HG02678 (cell line): ENCODE measurements at regions not wholly inside any gene's neighbourhood (a gene's known extent, or its start where the extent isn't known, plus 50 kb on each side); places are given as distances from the start of the nearest gene placed in this dataset.

Experiments
- ATAC-seq: cut with Tn5 transposase; IDR thresholded peaks from one replicate; pipeline ENCODE4 v1.9.1; 2021; ENCODE audit warnings: mild to moderate bottlenecking, moderate library complexity; ENCODE audit not compliant: unreplicated experiment

DNA sequence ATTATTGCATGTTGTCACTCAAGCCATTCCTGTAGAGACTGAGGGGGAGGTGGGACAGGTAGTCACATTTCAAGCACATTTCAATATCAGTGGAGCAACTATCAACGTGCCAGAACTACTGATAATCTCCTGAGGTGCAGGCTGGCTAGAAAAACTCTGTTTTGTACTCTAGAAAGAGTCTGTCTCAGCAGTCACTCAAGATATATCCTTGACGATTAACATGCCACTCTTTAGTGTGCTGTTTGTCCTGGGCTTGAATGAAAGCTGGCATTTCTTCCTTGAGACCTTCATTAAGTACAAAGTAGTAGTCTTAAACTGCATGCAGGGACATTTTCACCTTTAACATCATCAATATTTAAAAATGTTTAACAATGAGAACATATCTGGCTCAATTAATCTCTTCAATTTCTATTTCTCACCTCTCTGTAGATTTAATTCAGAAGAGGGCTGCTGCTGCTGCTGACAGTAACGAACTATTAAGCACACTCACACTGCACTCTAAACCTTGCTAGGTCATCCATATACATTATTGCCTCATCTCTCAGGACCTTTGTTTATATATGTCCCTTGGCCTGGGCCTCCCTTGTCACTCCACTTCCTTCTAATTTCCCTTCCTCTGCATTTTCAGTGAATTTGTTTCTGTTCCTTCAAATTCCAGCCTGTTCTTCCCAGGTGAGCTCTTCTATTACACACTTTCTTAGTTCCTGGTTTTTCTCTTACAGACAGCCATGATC is 412.0 kb downstream of the HAPSTR1 start:
- ATAC-seq, result no peak

DNA sequence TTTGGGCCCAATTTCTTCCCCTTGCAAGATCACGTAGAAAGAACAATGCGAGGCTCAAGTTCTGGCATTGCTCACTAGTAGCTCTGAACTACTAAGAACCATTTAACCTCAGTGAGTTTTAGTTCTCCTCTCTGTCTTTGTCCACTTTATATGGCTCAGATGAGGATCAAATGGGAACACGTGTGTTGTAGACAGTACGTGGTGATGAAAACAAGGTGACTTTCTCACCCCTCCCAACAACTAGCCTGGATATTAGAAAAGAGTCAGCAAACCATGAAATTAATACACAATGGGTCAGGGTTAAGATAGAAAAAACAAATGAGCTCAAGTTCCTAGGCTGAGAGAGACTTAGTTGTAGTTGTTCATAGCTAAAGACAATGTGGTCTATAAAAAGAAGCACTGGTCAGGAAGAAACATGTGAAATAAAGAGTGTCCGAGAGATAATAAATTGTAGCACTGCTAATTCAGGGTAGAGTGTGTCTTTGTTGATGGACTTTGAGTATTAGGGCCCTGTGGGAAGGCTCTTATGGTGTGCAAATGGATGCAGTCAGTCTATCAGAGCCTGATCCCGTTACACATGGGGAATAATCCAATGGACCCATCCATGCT is 417.0 kb downstream of the HAPSTR1 start:
- ATAC-seq, result no peak

DNA sequence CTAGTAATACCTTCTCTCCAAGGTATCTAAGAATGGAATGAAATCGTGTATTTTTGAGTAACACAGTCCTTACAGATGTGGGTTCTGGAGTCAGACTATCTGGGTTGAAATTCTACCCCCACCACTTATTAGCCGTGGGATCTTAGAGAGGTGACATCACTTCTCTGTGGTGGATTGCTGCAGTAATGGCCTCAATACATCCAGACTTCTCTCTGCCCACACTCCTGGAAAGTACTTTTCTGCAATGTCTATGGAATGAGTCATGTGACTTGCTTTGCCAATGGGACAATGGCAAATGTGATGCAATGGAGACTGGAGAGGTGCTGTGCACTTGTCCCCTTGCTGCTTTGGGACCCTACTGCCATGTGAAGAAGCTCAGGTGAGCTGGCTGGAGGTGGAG is 418.2 kb downstream of the HAPSTR1 start:
- ATAC-seq, result no peak

DNA sequence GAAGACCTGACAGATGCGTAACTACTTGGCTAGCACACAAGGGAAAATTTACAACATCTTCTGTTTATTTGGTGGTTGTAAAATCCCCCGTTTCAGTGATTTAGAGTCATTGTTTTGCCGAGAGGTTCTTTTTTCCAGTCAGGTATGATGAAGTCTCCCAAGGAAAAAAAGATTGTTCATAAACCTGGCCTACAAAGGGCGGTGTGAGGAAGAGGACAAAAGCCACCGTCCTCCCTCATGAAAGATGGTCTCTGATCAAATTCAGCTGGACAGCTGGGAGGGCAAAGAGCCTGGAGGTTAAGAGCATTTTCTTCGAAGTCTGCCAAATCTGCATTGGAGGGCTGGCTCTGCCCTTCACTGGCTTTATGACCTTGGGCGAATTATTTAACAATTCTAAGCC is 419.9 kb downstream of the HAPSTR1 start:
- no peak for ATAC-seq

DNA sequence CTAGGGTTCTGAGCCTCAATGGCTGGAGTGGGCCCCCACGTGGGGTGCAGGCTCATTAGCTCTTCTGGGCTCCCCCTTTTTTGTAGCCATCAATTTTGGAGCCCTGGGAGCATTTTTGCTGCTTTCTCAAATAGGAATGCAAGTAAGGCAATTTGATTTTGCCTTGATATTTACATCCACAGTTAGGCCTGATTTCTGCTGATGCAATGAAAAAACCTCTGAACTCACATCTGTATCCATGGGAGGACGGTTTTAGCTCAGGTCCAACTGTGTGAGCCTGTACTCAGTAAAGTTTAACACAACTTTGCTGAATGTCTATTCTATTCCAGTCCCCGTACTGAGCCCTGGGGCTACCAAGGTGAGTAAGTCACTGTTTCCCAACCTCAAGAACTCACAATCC is 425.0 kb downstream of the HAPSTR1 start:
- ATAC-seq, result no peak

DNA sequence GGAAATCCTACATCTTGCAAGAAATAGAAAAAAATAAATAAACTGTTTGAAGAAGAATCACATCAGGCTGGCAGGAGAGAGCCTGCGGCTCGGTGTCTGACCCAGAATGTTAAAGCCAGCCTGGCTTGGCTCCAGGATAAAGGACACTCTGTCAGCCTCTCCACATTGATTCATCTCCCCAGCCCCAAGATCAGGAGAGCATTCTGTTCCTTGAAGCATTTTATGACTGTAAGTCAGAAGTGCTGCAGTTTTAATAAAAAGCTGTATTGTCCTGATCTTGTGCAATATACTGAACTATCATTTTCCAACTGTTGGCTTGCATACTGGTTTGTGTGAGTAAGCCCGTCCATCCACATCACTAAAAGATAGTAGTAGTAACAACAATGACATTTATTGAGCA is 426.6 kb downstream of the HAPSTR1 start:
- ATAC-seq, result no peak

DNA sequence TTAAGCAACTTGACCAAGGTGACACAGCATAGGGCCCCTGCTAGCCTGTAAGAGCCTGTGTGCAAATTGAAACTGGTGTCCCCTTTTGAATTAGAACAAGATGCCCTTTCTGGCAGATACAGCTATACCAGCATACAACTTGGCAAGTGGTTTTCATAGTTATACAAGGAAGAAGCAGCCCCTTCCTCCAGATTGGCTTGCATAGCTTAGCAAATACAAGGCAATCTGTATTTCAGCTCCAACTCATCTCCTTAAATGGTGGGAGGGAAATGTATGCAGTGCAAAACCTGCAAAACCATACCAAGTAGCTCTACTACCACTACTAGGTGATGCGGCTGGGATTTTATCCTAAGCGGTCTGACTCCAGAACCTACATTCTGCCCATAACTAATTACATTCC is 427.1 kb downstream of the HAPSTR1 start:
- ATAC-seq, result no peak

DNA sequence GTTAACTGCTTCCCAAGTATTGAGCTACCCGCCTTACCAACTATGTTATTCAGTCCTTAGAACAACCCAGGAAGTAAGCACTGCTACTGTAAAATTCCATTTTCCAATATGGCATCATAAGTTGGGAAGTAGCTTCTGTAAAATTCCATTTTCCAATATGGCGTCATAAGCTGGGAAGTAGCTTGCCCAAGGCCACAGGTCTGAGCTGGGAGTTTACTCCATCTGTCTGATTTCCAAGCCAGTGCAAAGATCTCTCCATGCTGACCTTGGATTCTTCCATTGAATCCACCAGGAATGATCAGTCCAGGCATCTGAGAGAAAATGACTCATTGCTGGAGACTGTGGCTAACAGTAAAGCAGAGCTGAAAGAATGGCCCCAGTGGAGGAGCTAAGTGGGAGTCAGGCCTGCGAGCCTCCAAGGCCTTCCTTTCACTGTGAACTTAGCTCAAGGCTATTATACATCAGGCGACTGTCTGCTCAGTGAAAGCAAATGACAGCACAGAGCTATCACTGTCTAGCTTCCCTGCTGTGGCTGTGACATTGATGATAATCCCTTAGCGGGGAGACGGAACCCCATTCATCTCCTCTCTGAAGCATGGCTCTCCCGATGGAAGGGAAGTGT is 430.4 kb downstream of the HAPSTR1 start:
- no peak for ATAC-seq

DNA sequence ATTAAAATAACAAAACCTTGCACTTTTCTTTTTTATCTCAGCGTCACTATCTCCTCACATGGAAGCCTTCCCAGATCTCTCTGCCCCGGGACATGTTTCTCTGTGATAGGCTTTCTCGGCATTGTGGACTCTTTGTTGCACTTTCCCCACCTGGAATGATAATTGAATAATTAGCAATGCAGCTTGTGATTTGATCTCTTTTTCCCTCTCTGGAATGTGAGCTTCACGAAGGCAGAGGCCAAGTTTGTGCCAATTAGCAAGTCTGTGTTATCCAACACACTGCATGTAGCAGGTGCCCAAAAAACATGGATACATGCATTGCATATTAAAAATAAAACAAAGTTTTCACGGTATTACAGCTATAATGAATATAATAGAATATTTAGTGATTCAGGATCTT is 431.2 kb downstream of the HAPSTR1 start:
- no peak for ATAC-seq

DNA sequence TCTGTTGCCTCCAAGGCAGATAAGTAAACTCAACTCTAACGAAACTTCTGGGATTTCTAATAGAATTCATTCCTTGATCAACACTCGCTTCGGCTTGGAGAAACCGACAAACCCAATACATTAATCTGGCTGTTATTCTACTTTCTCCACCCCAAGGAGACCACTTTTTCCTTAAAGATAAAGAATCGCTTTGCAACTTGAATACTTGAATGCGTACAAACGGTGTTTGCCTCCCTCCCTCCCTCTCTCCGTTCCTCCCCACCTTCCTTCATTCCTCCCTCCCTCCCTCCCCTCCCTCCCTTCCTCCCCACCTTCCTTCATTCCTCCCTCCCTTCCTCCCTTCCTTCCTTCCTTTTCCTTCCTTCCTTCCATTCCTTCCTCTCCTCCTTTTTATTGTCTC is 432.6 kb downstream of the HAPSTR1 start:
- no peak for ATAC-seq

DNA sequence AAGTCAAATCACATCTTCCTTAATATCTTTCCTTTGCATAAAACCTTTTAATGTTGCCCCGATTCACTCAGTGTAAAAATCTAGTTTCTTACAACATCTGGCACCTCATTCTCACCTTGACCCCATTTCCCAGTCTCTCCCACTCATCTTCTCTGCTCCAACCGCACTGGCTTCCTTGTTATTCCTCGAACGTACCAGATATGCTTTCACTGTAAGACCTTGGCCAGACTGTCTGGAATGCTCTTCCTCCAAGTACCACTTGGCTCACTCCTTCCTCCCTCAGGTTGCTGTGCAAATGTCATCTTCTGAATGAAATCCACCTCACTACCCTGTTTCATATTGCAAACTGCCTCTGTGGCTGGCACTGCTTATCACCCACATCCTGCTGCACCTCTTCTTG is 433.6 kb downstream of the HAPSTR1 start:
- no peak for ATAC-seq

DNA sequence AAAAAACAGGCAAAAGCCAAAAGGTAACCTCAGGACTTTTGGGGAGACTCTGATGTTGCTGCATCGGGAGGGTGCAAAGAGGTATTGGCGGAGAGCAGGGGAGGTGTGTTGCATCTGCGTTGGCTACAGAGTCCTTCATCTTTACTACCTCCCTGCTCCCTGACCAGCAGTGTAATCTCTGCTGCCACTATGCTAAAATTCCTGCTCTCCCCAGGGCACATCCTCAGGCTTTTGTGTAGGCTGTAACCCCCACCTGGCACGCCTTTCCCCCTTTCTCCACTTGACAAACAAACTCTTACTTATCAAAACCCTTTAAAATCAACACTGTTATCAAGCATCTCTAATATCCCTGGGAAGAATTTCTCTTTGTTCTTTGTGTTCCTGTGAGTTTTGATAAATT is 435.3 kb downstream of the HAPSTR1 start:
- ATAC-seq, result no peak

DNA sequence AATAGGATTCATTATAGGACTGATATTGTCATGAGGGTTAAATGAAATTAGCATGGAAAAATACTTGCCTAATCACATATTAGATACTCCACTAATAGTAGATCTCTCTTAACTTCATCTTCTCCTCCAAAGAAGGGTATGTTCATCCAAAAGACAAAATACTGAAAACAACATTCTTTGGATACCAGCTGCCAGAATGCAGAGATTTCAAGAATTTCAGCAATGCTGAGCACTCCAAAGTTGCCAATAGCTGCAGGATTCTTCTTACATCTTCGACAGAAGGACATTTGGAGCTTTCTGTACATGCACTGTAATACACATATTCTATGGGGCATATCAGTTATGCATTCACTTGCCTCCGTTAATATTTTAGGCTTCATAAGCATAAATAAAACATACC is 436.5 kb downstream of the HAPSTR1 start:
- ATAC-seq, result no peak

DNA sequence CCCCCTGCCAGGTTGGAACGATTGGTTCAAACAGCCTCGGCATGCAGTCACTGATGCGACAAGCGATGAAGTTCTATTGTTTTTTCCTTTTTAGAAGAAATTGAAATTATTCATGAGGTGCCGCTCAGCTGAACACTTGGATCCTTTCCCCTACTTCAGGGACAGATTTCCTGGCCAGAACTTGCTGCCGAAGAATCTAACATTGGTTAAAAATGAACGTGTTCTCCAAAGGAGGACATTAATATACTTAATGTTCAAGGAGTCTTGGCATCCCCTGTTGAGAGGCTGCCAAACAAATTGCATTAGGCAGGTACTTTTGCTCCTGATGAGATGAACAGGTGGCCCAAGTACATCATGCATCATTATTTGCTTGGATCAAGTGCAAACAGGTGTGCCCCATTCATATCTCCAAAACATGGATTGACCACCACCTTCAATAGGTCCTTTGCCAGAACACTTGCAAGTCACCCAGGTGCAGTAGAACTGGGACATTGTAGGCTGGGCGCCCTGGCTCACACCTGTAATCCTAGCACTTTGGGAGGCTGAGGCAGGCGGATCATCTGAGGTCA is 437.2 kb downstream of the HAPSTR1 start:
- ATAC-seq, result no peak

DNA sequence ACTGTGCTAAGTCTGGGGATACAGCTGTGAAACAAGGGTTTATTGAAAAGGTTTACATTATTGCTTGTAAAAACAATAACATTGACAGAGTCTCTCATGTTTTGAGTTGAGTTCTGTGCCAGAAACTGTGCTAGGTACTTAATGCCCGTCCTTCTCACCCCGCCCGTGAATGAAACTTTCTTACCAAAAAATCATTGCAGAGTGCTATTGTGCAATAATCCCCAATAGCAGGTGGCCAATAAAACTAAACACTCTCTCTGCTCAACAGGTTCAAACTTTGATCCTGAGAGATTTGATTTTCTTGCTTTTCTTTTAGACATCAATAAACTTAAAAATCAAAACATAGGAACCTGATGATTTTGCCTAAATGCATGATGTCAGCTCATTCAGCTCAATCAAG is 441.6 kb downstream of the HAPSTR1 start:
- ATAC-seq, result no peak

DNA sequence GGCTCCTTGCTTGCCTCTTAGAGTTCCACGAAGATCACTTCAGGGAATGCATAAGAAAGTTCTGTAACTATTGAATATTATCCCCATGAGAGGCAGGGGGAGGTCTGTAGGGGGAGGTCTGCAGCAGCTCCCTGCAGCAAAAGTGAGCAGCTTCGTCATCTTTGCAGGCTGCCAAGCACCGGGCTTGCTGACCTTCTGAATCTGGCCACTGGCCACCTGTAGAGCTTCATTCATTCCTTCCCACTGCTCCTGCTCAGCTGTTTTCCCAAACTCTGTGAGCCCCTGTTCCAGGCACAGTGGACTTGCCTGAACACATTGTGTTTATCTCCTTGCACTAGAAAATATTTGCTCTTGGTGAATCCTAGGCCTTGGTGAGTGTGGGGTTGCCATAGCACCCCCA is 443.3 kb downstream of the HAPSTR1 start:
- ATAC-seq, result no peak

DNA sequence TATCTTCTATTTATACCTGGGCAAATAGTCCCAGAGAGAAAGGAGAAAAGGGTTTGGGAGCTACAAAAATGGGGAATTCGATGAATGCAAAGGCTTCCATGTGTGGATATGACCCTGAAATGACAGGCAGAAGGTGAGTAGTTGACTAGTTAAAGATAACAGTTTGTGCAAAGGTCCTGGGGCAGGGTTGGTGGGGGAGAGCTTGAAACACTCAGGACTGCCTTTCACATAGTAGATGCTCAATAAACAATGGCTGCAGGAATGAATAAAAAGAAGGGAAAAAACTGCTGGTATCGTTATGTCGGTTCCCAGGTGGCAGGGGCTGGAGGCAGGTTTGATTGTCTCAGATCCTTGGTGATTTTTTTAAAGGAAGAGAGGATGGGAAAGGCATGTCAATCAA is 445.5 kb downstream of the HAPSTR1 start:
- ATAC-seq, result no peak

DNA sequence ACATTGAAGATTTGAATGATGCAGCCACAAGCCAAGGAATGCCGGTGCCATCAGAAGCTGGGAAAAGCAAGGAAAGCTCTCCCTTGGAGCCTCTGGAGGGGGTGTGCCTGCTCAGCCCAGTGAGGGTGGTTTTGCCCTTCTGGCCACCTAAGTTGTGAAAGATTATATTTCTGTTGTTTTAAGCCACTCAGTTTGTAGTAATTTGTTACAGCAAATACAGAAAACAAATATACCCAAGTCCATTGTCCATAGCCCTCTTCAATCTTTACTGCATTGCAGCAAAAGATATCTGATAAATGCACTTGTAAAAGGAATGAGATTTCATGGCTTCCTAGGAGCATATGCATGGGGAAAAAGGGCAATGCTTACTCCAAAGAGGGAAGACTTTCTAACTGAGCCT is 447.9 kb downstream of the HAPSTR1 start:
- no peak for ATAC-seq

DNA sequence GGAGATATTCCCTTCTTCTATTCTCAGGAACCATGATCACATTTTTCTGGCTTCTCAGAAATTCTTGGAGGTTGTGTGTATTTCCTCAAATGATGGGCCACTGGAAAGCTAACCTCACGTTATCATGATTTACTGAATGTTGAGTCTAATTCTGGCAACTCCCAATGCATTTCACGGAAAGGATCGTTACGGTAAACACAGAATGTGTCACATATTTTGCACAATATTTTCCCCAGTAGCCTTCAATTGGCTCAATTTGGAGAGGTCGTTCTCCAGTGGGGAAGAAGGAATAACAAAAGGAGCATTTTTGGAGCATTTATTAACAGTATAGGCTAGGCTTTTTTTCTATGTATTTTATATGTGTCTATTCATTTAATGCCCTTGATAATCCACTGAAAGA is 450.3 kb downstream of the HAPSTR1 start:
- ATAC-seq, result no peak

DNA sequence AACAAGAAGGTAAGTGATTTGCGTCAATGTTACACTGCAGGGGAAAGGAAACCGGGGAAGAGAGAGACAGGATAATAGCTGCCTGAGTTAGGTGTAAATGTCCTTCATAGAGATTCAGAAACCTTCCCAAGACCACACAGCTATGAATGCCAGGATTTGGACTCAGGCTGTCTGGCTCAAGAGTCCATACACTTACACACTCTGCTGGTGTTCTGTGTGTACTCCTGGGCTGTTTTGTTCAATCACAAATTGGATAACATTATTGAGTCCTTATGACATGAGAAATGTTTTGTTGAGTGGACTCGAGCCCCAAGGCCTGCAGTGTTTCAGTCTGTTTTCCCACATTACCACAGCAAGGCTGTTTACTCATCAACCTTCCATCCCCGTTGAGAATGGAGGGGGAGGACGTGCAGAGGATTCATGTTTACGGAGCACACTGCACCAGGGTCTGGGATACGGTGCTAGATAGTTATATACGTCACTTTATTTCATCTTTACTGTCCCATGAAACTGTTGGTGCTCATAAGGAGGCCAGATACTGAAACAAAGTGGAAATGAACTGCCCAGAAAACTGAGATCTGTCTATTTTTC is 450.8 kb downstream of the HAPSTR1 start:
- ATAC-seq, result no peak

DNA sequence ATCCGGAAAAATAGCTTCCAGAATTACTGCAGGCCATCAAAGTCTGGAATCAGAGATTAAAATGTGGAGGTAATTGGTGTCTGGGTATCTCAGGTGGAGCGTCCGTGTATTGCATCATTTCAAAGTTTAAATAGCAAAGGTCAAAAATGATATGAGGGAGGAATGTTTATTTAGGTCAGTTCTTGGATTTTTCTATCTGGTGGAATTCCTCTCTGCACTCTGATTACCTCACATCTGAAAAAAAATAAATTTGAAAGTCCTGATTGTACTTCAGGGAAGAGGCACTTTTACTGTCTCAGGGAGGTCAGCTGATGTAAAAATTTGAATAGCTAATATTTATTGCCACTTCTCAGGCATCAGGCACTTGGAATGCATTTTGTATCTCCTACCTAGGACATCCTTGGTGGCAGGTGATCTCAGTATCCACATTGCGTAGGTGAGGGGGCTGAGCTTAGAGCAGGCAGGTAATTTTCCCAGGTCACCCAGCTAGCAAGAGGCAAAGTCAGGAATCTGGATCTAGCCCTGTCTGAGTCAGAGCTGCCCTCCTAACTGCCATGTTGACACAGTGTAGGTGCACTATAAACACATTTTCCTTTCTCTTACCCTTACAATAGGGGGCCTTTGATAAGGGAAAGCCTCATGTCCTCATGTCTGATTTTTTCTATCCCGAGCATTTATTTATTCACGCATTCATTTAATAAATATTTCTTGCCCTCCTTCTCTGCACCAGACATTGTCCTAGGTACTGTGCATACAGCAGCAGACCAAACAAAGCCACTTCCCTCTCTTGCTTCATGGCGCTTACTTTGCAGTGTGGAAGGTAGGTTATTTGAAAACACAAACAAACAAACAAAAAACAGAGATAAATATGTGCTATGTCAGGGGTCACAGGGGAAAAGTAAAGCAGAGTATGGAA is 454.3 kb downstream of the HAPSTR1 start:
- no peak for ATAC-seq
